IPS DF 4.7 (cell line): ENCODE measurements at regions not wholly inside any gene's neighbourhood (a gene's known extent, or its start where the extent isn't known, plus 50 kb on each side); places are given as distances from the start of the nearest gene placed in this dataset.
A peak's percentile ranks its signal among the peaks of the same experiment; 100 is the strongest.

ENCODE experiments used
- DNase-seq: peaks from one replicate; pipeline ENCODE4 v3.0.0-alpha.2; 2013; ENCODE audit warnings: low spot score; ENCODE audit errors: extremely low read depth

DNA sequence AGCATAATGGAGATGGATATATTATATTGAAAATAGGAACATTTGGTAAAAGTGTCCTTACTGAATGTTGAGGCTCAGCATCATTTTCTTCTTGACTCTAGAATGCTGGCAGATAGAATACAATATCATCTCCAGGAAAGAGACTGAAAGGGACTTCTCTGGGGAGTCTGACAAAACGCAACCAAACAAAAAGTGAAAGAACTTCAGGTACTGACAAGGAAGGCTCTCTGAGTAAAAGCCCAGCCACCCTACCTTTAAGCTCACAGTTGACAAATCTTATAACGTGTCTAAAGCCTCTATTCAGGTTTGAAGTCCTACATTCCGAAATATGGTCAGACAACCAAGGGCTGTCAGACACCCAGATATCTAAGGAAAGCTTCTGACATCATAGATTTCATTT, 590.8 kb downstream of the SOX6 start:
- no peak for DNase-seq

DNA sequence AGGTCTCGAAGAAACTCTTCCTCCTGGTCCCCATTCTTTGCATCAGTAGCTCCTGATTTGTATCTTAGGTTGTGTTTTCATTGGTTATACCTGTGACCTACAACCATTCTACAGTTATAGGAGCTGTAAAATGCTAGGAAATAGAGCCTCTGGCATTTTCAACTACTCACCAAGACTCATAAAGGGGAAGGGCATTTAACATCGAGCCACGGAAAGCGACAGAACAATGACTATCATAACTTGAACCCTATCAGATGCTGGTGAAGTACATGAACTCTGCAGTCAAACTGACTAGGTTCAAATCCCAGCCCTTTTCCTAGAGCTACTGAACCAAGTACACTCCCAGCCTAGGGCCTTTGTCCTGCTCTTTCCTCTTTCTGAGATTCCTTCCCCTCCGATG, 588.0 kb downstream of the SOX6 start:
- DNase-seq, result no peak

DNA sequence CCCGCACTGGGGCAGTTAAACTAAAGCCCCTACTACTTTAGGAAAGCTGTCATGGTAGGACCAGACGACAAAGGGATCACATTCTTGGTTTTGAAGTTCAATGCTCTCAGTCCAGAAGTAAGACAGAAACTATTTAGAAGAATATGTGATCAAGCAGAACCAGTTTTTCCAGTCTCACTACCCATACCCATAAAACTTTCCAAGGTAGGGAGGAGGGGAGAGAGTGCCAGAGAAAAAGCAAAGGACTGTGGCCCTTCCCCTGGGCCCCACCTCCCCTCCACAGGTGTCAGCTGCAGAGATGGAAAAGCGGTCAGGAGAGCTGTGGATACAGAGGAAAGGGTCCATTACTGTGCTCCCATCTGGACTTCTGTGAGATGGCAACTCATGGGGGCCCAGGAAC, 587.1 kb downstream of the SOX6 start:
- DNase-seq, result no peak

DNA sequence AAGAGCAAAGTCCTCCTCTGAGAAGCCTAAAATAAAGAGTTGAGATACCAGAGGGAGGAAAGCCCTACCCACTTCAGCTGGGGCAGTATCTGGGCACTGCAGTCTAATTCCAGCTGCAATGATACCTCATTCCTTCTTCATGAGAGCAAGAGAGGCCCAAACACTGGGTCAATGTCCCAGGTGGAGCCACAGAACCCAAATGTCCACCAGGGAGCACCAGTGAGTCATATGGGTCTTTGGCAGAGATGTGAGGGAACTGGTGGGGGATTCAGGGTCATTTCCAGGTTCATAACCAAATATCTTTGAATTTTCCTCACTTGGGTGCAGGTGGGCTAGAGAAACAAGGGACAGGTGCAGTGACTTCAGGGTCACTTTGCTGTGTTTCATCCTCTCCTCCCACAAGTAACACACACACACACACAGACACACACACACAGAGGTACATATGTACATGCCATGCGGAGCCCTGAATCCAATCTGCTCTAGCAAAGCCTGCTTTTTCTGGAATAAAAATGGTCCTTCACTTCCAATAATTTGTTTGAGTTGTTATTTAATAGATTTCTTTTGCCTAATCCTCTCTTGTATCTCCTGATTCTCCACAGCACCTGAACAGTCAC, 585.4 kb downstream of the SOX6 start:
- peak; percentile 30 for DNase-seq

DNA sequence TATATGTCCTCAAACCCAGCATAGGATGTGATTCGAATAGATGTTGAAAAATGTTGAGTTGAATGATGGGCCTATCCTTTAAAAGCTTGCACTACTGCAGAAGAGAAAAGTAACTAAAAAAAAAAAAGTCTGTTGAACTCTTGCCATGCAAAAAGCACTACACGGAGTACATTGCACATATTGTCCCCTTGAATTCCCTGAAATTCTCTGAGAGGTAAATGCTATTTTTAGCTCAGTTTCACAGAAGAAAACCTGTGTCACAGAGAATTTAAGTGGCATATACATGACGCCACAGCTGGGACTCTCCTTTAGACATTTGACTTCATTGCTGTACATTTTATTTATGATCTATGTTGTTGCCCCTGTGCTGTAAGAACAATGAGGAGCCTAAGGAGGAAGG, 583.8 kb downstream of the SOX6 start:
- no peak for DNase-seq

DNA sequence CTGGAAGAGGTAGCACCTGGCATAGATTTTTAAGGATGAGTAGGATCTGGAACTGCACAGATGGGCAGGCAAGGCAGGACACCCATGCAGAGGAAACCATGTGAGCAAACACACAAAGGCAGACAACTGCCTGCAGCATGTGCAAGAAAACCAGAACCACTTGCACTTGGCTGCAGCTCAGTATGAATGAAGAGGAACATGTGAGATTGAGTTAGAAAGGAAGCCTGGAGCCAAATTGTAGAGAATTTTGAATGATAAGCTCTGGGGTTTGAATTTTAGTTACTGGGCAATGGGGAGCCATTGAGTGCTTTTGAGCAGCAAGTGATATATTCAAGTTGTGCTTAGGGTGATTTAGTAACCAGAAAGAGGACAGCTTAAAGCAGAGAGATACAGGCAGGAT, 583.4 kb downstream of the SOX6 start:
- no peak for DNase-seq

DNA sequence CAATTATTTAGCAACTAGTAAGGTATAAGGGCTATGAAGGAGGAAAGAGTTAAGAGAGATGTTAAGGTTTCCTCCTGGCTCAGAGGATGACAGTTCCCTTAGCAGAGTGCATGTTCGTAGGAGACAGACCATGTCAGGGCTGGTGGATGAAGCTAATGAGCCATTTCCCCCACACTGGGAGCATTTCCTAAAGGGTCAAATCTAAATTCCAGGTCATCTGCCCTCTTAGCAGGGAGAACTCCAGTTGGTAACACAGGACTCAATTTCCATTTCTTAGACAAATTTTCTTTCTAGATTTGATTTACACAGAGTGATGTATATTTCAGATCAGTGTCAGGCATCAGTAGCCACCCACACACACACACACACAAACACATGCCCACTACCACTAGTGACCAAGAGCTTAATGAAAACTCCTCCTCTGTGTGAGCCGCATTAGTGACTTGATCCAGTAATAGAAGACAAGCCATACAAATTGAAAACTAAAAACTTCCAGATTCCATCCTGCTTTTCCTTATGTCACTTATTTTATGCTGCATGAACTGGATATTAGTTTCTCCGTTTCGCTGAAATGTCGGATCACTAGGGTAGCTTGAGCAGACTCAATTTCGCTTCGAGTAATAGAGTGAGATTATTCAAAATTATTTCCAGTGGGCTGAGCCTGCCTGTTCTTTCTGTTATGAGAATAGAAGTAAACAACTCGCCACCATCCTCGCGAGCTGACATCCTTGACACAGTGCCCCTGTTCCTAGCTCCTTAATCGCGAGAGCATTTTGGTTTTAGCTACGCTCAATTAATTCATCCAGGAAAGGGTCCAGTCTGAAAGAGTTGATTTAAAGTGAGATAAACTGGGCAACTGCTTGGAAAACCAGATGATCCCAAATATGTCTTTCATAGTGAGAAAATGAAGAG, 582.6 kb downstream of the SOX6 start:
- no peak for DNase-seq

DNA sequence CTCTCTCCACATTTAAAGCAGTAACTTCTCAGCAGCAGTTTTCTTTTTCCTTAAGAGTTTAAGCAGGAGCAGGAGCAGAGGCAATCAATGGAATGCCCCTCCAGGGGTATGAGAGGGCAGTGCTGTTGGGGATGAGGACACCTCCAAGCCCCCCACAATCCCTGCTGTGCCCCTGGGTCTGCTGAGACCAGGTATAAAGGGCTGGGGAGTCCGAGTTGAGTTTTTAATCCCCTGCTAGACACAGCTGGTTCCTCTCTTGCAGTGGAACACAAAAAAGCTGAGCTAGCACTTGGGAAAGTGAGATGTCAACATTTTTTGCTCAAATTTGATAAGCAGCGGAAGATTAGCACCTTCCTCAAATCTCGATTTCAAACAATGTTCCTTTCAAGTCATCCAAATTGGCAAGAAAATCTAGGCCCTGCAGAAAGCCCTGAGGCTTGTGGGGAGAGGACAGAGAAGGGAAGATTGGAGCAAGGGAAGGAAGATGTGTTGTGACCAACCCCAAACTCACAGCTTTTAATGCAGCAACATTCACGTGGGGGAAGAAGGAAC, 581.9 kb downstream of the SOX6 start:
- no peak for DNase-seq

DNA sequence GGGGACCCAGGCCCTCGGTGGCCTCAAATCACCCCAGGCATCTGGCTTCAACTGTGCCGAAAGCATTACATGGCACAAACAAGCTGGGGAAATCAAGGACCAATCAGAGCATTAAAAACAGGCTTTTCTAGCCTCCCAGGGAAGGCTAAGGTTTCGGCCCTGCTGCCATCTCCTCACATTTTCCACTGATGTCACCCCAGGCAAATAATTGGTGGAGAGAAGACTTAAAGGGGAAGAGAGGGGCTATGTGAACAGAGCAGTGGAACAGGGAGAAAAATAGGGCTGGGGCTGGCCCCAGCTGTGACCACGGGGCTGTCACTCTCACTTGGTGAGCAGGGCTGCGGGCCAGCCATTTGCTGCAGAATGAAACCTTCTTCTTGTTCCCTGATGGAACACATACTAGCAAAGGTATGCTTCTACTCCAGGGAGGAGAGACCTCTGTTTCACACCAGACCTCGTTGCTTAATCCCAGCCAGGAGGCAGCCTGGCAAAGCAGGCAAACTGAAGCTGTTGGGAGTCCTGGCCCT, 581.3 kb downstream of the SOX6 start:
- DNase-seq, result no peak

DNA sequence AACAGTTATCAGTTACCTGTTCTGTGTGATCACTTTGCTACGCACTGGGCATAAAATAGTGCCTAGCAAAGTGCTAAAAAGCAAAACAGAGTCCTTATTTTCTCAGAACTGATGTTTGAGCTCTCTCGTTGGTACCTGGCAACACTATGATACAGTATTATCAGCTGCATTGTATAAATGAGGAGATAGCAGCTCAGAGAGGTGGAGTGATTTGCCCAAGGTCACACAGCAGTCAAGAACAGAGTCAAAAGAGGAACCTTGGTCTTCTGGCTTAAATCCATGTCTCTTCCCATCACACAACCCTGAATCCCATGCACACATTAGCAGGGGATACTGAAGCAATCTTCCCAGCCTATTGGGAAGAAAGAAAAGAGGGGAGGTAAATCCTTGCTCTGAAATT, 580.5 kb downstream of the SOX6 start:
- DNase-seq, result no peak

DNA sequence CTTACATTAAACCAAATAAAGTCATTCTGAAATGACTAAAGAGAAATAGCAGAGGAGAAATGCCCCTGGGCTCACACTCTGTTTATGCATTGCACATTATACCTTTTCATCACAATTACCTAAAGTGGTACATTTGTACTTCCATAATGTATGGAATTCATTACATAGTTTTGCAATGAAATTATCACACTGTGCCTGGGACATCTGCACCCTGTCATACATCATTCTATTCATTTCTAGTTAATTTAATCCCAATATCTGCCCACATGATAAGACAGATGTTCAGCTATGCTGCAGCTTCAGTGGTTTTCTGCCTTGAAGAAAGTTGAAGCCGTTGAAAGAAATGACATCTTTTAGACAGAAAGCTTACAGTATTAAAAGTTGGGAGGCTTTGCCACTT, 580.0 kb downstream of the SOX6 start:
- DNase-seq, result no peak

DNA sequence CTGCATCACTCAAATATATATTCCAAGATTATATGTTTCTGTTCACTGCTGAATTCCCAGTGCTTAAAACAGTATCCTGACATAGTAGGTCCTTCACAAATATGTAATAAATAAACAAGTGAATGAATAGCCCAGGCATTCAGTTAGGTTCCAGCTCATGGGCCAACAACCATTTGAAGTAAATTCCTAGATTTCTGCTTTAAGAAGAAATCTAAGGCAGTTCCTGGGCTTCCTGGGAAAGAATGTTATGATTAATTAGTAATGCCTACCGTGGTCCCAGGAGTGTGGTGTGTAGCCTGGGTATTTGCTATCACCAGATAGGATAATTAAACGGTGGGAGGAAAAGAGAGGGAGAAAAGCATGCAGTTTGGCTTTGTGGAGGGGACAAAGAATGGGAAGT, 576.8 kb downstream of the SOX6 start:
- no peak for DNase-seq

DNA sequence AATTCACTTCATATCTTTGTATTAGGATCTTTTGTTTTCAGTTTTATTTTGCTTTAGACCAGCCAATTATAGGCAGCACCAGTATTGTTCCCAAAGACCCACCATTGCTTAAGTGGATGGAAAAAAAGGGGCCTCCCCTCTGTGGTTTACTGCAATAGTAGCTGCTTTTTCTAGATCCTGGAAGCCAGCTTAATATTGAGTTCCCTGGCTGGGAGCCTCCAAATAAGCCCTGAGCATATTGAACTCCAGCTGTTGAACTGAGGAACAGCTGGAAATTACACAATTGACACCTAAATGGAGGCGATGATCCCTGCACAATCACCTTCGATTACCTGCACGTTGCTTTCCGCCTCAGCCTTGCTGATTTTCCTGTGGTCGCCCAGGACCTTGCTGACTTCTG, 576.0 kb downstream of the SOX6 start:
- DNase-seq, result no peak

DNA sequence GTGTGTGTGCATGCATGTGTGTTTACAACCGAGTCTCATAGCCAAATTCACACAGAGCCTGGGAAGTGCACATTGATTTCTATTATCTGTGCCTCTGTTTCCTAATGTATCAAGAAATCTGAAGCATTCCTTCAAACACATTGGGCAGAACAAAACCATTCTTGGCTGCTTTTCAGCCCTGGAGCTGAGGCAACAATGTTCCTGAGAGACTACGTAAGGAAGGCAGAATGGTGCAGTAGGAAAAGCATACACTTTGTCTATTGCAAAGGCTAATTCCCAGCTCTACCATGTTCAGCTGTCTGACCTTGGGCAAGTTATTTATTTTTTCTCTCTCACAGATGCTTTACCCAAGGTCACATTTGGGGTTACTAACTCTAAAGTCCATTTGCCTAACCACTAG, 575.5 kb downstream of the SOX6 start:
- DNase-seq, result no peak

DNA sequence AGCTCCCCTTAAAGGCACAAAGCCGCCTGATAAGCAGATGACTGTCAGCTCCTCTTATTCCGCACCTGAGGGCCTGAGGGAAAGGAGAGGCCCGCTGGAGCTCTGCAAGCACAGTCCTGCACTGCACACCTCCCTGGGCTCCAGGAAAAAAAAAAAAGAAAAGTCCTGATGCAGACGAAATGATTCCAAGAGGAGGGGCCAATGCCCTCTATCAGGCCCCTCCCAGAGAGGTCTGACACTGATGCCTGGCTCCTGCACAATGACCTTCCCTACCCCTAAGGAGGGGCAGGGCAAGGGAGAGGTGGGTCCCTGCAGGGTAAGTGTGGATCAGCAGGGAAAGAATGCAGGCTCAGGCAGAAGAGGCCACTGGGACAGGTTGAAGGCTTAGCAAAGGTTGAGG, 572.7 kb downstream of the SOX6 start:
- no peak for DNase-seq

DNA sequence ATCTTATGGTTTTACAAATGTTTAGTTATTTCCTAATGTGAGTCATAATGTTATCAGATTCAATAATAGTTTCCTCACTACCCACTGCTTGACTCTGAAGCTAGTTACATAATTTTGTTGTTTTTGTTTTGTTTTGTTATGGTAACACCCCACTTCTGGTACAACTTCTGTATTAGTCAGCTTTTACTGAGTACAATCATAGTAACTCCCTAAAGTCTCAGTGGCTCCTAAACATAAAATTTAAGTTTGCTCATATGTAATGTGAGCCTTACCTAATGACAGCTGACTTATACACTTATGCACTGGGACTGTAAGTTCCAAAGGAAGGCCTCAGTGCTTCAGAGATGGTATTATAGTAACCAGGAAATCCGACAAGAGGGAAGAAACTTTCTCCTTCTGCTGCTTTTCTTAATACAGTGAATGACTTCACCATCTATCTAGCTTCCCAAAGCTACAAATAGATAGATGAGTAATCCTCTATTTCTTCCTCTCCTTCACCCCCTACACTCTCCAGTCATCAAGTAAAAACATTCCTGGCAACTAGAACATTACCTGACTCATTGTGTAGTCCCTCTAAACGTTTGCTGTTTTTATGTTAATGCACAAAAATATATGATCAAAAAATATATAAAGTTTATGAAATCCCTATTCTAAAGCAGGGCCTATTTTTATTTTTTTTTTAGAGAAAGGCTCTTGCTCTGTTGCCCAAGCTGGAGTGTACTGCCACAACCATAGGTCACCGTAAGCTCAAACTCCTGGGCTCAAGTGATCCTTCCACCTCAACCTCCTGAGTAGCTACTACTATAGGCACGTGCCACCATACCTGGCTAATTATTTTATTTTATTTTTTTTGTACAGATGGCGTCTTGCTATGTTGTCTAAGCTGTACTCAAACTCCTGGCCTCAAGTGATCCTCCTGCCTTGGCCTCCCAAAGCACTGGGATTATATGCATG, 563.0 kb downstream of the SOX6 start:
- no peak for DNase-seq

DNA sequence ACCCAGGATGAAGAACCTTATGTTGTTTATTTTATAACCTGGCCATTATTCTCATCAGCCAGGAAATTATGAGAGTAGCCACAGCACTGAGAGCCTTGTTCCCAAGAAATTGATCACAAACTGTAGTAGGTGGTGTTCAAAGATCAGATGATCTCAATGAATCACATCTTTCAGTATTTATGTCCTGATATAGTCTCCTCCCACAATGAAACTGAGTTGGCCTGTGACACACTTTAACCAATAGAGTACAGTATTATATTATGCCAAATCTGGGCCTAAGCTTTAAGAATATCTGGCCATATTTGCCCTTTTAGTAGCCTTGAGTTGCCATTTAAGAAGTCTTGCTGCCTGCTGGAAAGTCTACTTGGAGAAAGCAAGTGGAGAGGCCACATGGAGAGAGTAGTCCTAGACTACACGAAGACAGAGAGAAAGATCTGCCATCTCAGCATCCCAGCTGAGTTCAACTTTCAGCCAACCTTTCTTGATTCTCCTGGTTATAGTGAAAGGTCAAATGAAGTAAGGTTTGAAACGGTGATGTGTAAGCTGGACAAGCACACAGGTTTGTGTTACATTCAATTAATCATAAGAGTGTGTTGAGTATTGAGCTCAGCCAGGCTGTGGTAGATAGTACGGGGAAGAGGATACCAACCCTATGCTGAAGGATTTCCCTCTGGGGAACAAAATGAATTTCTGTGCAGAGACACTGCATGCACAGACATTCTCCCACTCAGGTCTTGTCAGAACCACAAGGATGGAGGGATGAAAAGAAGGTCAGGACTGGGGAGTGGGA, 561.8 kb downstream of the SOX6 start:
- no peak for DNase-seq

DNA sequence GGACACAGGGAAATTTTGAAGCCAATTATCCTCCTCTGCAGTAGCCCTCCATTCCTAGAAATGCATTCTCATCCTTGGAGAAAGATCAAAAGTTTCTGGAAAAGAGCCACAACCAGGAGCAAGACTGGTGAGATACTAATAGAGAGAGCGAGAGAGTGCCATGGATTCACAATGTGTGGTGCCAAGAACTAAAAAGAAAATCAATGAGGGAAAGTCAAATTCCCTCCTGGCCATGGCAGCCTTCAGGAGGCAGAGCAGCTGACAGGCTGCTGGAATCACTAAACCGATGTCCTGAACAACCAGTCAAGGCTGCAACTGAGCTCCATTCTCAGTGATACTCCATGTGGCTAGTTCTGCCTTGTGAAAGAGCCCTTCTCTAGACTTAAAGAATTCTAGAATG, 561.0 kb downstream of the SOX6 start:
- DNase-seq, result no peak

DNA sequence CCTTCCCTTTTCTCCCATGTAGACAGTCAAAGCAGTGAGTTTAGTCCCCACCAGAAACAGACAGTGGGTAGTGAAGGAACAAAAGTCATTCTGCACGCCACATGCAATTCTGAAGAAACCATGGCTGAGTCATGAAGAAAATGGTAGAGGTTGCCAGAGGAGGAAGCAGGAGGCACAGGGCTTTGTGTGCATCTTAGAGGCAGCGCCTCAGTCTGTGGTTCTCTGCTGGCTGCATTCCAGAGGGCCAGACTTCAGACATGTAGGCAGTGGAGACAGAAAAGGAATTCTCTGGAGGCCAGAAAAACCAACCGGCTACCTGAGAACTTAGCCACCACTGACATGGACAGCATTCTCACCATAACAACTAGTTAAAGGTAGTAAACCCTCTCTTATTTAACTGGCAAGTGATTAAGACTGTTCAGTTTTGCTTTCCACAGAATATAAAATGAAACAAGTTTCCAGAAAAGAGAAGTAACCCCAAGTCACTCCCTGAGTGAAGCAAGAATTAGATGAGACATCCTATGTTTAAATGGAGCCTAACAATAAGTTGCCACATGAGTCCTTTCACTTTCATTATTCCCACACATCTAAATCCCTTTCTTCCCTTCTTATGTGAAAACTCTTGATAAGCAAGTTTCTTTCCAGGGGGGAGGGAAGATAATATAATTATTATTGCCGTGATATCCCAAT, 556.1 kb downstream of the SOX6 start:
- DNase-seq, result no peak

DNA sequence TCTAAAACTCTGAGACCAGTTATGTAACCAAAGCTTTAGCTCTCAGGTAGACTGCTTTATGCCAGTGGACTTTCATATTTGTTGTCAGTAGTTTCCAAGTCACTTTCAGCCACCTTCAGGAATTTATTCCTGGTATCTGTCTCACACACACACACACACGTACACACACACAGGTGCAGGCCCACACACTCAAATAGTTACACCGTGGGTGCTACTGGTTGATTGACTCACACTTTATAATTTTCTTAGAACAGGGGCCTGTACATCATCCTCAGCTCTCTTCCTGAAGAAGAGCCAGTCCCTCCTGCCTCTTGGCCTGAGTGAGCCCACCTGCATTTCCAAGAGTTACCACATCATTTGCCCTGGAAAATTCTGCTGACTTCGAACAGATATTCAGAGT, 555.2 kb downstream of the SOX6 start:
- DNase-seq, result no peak
